NCI-H1048 (cell line): ENCODE measurements at regions not wholly inside any gene's neighbourhood (a gene's known extent, or its start where the extent isn't known, plus 50 kb on each side); places are given as distances from the start of the nearest gene placed in this dataset.

Experiments used
- DNase-seq: peaks from one replicate; lab custom pipeline; 2025; lab: John Stamatoyannopoulos, UW

- no peak for DNase-seq
Measured at GRCh38 chr6:2503816-2504494, 246.8 kb downstream of the MYLK4 start.

- DNase-seq: no peak
Measured at GRCh38 chr6:2502998-2503674, 247.6 kb downstream of the MYLK4 start.

GRCh38 chr6:2502096-2502997 lies 248.4 kb downstream of the MYLK4 start:
- no peak for DNase-seq

- DNase-seq: no peak
Measured at GRCh38 chr6:2497922-2498623, 252.6 kb downstream of the MYLK4 start.

- no peak for DNase-seq
Measured at GRCh38 chr6:2496291-2496690, 250.9 kb upstream of the GMDS start.

DNA sequence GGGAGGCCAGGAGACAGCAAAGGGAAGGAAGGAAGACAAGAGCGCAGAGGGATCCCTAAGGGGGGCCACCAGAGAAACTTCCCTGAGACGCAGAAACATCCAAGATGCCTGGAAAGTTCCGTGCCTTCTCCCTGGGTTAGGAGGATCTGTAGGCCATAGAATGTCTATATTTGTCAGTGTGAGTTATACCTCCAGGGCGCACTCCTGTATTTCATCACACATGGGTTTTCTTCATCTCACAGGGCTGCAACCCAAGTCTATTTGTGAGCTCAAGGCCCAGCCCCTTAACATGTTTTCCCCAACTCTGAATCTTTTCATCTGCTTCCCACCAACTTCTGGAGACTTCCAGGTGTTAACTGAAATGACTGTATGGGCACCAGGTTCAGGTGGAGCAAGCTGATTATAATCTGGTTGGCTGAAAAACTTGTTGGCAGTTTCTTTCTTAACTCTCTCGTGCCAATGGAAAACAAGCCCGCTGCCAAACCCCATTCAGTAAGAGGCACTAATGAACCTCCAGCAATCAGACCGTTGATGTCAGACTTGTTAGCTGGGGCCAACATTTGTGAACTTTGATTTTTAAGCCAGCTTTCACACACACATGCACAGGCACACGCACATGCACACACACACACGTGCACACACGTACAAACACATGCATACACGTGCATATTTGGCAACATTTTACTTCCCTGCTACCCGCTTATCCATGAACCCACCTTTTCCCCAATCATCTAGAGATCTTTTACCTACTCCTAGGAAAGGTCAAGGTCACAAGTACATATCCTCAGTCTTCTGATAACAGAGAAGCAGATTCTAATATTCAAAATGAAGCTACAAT lies 247.5 kb upstream of the GMDS start:
- DNase-seq: no peak

GRCh38 chr6:2491137-2491536 lies 245.7 kb upstream of the GMDS start:
- DNase-seq: no peak

- no peak for DNase-seq
Measured at GRCh38 chr6:2488578-2488977, 243.2 kb upstream of the GMDS start.

DNA sequence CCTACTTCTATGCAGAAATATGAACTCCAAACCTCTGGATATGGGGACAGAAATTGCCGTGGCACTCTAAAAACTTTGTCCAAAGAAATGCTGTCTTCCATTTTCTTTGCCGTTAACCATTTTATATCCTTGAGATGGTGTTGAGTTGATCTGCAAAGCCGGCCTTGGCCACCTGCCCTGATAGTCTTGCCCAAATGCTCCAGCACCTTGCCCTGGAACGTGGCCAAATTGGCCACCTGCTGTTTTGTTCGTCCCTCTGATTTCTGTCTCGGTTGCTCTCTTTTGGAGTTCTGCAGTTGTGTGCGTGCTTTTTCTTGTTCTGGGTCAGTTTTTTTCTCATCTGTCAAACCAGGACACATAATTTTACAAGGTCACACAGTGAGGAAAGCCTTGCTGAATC lies 239.7 kb upstream of the GMDS start:
- no peak for DNase-seq

DNA sequence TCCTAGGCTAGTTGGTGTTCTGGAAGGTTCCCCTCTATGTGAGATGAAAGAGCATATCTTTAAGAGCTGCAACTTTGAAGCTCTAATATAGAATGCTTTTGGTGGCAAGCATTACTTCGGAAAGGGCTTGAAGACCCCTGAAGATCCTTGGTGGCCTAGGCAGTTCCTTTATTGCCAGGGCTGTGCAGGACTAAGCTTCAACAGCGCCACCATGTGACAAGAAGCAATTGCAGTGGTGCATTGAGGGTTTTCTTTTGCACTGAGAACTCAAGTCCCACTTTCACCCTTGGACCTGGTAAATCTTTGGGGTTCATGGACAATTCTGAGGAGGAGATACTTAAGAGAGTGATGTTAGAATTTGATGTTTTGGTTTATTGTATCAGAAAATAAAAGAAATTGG lies 237.4 kb upstream of the GMDS start:
- DNase-seq: no peak

GRCh38 chr6:2481307-2481706 lies 235.9 kb upstream of the GMDS start:
- no peak for DNase-seq

DNA sequence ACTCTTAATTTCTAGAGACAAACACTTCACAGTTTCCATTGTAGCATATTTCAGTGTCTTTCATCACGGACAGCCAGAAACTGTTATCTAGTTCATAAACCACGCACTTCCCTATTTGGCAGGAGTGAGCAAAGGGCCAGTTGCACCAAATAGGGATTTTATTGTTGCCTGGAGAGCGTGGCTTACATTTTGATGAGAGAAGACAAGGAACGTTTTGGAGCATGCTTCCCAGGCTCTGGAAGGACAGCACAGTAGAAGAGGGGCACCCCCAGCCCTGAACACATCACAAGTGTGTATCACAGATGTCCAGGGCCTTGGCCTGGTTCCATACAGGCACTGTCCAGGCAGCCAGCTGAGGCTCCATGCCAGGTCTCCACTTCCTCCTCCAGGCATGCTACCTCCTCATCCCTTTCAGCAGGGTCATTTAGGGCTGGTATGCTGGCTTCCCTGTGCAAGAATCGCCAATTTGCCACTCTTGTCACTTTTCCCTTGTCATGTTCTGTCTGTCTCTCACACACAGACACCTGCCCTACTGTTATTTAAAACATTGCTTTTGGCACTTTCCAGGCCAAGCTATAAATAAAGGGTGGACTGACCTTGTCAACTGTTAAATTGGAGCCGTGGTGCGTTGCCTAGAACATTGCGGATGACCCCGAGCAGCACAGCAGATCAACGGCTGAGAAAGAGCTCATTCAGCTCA lies 235.0 kb upstream of the GMDS start:
- DNase-seq: no peak

- DNase-seq: no peak
Measured at GRCh38 chr6:2478200-2478599, 232.8 kb upstream of the GMDS start.

- DNase-seq: no peak
Measured at GRCh38 chr6:2477666-2478065, 232.3 kb upstream of the GMDS start.

GRCh38 chr6:2477250-2477649 lies 231.8 kb upstream of the GMDS start:
- no peak for DNase-seq

GRCh38 chr6:2476376-2476775 lies 231.0 kb upstream of the GMDS start:
- no peak for DNase-seq

DNA sequence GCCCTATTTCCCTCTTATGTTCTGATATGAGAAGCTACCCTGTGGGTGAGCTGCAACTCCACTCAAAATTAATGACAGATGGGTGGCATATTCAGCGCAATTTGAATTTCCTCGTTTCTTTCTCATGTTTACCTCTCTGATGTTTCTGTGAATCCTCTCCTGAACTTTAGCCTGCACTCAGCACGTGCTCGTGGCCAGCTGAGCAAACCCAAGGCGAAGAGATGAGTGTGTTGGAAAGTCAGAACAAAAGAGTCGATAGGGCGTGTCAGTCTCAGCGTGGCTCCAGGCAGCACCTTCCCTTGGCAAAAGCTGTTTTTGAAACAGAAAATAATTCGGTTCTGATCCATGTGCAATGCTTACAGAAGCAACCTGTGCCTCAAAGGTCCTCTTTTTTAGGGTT lies 226.1 kb upstream of the GMDS start:
- no peak for DNase-seq

- no peak for DNase-seq
Measured at GRCh38 chr6:2469428-2469827, 224.0 kb upstream of the GMDS start.

DNA sequence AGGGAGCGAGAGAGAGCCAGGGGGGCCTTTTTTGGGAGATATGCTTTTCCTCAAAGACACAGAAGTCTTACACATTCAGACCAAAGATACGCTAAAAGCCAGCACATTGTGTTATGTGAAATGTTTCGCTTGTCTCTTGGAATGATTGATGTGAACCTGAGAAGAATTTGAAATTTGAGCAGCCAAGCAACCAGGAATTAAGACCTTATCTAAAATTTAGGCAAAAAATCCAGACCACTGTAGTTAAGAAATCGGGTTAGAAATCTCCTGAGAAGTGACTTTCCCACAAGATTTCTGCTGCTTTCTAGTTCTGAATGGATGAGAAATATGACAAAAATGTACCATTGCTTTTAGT lies 223.2 kb upstream of the GMDS start:
- no peak for DNase-seq

GRCh38 chr6:2467929-2468600 lies 222.7 kb upstream of the GMDS start:
- DNase-seq: no peak
